ENCODE measurements at regions not wholly inside any gene's neighbourhood (a gene's known extent, or its start where the extent isn't known, plus 50 kb on each side); places are given as distances from the start of the nearest gene placed in this dataset.
"Not testable (repeated sequence)": the region's sequence is repeated elsewhere in the genome, so short reads cannot be mapped to it uniquely, and the experiment has no call there.

DNA sequence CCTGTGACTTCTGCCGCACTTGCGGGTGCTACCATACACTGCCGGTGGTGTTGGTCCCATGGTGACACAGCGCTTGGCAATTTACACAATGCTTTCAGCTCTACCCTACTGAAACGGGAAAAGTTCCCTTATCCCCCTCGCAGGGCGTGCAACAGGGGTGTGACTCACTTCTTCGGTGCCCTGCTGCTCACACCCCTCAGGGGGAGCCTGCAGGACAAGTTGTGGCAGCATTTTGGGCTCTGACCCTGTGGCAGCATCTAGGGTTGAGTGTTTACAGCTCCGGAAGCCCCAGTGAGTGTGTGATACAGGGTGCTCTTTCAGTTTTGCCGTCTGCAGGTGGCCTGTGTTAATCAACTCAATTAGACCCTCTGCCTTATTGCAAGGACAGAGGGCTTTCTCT, 324.7 kb upstream of the RGMA start:
- no peak for DNase-seq

DNA sequence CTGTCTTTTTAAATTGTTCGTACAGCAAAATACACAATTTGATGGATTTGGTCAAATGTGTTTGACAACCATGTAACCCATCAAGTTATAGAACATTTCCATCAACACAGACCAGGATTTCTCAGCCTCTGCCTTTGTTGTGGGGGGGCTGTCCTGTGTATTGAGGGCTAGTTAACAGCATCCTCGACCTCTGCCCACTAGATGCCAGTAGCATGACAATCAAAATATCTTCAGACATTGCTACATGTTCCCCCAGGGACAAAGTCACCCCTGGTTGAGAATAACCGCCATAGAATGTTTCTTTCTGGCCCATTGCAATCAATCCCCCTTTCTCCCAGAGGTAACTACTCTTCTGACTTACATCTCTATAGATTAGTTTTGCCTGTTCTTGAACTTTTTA, 310.1 kb upstream of the RGMA start:
- DNase-seq = peak; percentile 5

DNA sequence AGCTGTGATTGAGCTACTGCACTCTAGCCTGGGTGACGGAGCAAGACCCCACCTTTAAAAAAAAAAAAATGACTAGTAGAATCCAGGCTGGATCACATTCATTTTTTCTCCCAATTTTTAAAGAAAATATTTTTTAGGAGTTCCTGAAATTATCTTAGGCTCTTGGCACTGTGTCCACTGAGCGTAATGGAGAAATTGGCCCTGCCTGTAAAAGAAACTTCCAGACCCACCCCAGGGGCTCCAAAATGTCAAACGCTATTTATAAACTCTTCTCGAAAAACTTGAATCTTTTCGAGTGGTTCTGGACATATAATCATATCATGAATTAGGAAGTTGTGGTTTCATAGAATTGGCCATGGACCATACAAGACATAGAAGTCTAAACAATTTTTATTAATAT, 300.2 kb upstream of the RGMA start:
- DNase-seq = no peak

DNA sequence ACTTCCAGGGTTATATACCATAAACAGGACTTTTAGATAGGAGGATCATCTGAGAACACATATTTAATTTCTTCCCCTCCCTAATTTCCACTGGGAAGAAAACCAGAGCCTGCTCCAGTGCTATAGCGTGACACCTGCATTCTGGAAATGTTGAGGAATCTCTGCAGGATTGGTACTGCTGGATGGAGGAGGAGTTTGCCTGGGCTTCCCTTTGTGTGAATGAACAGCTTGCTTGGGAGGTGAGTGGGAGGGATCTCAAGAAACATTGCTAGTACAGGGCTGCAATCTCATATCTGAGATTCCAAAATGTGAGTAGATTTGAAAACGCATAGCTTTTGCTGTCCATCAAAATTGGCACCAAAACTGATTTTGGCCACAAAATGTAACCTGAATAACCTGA, 295.9 kb upstream of the RGMA start:
- DNase-seq = no peak

DNA sequence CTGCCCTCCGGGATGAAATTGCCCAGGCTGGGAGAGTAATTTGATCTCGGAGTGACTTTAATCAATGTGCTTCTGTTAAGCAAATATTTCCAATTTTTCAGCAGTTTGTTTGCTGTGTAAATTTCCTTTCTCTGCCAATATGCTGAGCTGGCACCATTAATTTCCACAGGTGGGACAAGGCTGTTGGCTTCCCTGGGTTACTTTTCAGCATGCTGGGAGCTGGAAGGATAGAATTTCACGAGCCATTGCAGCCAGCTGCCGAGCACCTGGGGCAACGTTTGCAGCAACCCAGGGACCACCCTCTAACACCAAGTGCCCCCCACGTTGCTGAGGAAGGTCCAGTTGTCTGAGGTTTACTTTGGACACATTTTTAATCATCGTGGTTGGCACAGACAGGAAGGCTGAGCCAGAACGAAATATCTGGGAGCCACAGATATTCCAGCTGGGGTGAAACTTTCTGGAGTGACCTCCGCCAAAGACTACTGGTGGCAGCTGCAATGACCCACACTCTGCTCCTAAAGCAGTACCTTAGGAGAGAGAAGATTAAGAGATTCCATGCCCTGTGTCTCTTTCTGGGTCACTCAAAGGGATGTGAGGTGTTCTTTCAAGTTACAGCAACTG, 293.3 kb upstream of the RGMA start:
- peak; percentile 72 for DNase-seq

DNA sequence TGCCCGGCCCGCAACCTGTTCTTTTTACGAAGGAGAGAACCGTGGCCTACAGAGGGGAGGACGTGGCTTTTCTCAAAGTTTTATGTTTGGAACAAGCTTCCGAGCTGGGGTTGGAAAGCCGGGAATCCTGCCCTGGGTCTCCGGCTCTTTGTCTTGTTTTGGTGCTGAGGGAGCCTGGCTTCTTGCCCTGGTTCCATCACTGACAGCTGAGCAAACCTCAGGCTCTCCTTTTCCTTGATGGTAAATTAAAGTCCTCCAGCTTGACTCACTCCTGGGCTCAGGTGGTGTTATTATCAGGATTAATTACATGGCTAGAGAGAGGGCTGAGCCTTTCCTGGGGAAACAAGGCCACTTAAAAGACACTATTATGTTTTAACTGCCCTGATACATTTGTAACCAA, 289.5 kb upstream of the RGMA start:
- peak; percentile 55 for DNase-seq

DNA sequence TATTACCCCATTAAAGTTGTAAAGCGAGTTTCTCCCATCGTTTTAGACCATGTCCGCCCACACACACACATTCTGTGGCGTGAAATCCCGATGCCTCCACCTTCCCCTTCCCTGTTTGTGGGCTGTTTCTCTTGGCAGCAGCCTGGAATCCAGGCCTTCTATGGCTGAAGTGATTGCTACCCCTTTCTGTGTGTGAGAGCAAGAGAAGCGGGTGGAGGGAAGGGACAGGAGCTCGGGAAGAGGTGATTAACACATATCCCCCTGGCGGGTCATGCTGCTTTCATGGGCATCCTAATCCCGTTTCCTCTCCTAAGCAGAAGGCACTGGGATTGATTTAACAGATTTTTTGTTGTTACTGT, 283.8 kb upstream of the RGMA start:
- DNase-seq = no peak

DNA sequence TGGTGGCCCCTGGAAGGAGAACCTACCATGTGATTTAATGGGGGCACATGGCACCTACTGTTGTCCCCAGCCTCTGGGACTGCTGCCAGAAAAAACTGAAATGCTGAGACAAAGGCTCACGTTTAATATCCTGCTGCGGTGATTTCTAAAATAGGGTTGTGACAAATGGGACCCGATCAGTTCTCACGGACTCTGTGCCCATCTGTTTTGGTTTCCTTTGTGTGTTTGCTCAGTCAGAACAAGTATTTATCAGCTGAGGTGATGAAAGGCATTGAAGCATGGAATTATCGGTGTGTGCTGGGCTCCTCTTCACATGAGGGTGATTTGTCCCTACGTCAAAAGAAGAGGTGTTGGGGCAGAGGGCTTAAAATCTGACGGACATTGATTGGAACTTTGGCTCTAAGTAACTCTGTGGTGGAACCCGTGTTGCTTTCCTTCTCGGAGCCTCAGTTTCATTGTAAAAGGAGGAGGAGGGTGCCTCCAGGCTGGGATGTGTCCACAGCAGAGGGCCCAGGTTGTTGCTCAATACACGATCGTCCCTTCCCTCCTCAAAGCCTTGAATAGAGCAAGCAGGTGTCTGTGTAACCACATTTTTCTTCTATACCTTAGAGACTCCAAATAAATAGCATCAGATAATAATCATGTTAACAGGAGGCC, 283.3 kb upstream of the RGMA start:
- DNase-seq = peak; percentile 47

DNA sequence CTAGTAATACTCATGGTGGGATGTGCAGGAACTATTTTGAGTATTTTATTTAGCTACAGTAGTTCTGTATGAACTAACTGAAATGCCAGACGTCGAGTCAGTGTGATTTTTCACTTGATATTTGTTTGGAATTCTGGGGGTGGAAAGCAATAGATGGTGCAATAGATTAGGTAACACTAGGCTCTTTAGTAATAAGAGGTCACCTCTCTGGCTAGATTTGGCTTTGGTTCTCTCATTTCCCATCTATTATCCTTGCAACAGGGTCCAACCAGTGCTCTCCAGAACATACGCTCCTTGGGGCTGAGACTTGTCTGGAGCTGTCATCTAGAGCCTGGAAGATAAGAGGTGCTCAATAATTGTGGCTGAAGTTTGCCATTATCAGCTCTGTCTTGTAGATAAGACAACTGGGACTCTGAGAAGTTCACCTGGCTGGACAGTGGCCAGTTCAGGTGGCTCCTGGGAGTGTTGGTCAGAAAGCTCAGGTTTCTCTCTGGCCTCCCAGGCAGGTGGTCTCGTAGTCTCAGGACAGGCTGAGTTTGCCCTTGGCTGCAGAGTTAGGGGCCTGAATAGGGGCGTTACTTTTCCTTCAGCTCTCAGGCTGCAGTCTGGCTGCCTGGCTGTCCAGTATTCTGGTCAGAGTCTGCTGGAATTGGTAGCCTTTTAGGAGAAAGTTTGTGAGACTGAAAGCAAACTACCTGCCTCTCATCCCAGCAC, 277.5 kb upstream of the RGMA start:
- DNase-seq = no peak

DNA sequence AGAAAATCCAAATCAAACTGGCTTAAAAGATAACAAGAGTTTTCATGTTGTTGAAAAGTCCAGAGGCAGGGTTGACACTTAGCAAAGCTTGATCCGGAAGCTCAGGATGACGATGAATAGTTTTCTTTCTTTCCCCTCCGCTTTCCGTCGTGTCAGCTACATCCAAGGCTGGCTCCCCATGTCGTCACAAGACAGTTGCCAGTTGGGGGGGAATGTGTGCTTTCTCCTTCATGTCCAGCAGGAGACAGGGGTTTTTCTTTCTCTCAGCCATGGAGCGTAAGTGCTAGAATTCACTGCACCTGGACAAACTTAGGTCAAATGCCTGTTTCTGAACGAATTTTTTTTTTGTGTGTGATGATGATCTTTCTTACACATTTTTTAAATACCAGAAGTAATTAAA, 273.8 kb upstream of the RGMA start:
- no peak for DNase-seq

DNA sequence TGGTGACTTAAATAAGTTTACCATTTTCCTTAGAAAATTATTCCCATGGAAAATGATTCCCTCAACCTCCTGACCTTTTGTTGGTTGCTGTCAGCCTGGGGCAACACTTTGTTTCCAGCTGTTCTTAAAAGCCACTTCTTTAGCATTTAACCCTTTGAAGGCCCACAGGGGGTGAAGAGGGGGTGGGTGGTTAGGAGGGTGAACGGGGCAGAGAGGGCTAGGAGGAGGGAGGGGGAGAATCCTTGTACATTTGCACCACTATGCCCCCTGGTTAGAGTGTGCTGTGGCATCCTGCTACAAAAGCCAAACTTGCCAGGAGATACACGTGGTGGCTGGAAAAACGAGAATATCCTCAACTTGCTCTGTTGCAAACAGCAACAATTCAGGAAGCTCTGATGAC, 273.2 kb upstream of the RGMA start:
- no peak for DNase-seq

DNA sequence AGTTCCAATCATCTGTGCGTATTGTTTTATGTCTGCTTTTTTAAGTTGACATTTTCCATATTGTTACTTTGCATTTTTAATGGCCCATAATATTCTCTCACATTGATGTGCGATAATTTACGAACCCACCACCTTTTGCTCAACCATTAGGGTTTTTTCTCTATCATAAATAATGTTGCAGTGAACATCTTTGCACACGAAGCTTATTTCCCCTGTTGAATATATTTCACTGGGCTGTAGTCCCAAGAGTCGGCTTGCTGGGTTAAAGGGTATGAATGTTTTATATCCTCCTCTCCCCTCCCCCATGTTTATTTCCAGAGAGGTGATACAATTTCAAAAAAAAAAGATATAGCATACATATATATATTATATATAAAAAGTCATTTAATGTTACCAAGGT, 272.7 kb upstream of the RGMA start:
- DNase-seq = no peak

DNA sequence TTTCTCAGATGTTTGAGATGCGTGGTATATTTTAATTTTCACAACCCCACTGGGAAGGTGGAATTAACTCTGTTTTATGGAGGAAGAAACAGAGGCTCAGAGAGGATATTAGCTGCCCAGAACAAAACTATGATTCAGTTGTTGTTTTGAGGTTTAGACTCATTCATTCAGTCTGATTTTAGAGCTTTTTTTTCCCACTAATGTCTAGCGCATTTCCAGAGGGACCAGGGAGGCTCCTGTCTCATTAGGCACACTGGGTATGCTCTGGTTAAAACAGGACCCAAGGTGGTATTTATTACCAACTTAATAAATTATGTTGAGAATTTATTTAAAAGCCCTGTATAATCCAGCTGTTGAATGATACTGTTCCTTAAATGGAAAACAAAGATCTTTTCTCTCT, 272.0 kb upstream of the RGMA start:
- no peak for DNase-seq

DNA sequence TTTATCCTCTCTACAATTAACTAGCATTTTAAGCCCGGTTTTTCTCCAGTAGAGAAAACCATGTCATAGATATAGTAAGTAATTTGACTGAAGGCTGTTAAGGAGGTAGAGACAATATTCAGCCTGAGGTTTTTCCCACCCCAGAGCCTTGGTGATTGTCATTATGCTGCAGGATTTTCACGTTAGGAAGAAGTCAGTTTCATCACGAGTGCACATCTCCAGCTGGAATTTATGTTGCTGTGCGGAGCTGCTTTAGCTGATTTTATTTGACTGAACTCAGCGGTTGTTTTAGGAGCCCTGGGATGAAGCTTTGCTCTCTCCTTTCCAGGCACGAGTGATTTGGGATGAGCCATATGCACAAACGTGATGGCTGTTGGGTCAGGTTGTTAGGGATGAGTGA, 271.3 kb upstream of the RGMA start:
- no peak for DNase-seq

DNA sequence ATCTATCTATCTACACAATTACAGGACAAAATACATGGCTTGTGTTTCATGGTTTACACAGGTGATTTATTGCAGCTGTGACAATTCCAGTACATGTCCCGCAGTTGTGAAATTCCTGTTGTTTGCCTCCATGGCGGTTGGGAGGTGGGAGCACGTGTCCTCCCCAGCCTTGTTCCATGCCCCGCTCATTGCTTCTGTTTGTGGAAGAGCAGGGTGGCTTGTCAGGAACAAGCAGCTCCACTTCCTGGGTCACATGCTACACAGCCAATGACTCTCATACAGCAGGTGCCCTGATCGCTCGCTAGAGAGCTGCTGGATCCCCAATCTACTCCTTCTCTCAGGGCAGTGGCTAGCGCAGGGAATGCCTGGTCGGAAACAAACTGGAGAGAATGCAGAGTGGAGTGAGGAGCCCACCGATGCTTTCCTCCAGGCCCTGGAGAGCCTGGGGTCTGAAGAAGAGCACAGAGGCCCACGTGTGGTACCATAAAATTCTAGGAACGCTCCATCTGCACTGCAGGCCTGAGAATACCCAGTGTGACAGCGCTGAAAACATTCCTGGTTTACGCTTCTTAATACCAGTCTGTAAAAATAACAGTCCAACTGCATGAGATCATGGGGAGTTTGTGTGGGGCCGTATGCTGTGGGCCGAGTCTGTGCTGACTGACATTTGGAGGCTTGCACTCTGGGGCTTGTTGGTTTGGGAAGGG, 270.6 kb upstream of the RGMA start:
- peak; percentile 52 for DNase-seq

DNA sequence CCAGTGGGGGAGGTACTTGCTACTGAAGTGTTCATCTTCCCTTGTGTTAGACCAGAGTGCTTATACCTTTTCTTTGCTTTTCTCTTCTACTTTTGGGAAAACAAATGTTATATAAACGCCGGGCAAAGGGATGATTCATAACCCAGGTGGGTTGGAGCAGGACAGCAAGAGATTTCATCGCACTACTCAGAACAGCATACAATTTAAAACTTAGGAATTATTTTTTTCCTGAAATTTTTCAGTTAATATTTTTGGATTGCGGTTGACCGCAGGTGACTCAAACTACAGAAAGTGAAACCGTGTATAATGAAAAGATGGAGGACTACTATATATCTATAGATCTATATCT, 270.0 kb upstream of the RGMA start:
- DNase-seq = no peak

DNA sequence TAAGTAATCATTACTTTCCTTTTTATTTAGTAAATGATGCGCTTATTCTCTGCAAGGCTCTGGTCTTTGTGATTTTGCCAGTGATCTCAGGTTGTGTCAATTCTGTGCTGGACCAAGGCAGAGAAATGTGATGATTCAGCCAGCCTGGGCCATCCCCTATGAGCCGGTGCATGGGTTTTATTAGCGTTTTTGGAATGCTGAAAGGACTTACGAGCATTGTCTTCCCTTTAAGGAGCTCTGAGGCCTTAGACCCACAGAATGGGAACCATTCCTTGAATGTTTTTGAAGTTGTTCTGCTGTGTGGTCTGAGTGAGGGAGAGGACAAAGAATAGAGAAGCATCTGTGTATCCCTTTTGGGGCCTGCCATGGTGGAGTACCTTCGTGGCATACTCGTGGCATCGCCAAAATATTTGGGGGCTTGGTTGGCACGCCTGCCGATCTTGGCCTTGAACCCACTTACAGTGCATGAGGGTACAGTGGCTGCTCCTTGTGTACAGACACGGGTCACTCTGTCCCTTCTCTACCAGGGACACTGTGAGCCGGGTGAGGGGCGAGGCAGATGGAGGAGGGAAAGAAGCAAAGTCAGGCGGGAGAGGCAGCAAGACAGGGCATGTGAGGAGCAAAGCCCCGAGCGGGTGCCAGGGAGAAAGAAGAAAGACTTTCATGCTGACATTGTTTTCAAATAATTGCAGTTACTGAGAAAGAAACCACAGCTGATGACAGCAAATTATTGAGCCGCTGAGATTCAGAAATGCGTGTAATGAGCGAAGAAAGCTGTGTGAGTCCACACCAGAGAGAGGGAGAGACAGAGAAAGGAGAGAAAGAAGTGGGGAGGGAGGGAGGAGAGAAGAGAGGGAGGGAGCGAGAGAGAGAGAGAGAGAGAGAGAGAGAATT, 269.4 kb upstream of the RGMA start:
- DNase-seq = no peak

DNA sequence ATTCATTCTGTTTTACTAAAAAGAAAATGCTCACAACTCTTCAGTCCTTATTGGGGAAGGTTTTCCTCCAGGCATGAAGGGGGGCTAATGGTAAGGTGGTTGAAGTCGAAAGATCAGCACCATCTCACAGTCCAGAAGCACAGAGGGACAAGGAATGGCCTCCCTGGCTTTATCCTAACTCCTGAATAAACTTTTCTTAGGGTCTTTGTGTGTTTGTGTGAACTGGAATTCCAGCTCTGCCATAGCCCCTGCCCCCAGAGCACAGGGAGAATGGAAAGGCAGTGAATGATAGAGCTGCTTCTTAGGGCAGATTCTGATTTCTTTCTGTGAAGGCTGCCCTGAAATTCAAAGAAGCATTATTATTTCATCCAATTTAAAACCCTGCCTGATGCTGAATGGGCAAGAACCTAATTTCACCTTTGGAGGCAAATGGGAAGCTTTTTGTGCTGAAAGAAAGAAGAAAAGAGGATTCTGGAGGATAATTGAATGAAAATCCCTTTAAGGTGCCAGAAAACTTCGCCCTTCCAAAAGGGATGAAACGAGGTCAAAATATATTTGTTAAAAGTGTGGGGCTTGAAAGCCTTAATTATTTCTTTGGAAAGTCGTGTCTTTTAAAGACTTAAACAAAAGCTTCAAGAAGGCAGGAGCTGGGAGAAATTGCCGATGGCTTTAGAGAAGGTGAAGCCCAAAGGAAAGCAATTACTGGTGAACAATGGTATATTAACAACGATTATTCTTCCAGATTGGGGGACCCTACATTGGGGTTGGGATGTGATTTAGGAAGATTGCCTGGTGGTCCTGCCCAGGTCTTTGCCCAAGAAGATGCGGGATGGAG, 259.9 kb upstream of the RGMA start:
- no peak for DNase-seq

DNA sequence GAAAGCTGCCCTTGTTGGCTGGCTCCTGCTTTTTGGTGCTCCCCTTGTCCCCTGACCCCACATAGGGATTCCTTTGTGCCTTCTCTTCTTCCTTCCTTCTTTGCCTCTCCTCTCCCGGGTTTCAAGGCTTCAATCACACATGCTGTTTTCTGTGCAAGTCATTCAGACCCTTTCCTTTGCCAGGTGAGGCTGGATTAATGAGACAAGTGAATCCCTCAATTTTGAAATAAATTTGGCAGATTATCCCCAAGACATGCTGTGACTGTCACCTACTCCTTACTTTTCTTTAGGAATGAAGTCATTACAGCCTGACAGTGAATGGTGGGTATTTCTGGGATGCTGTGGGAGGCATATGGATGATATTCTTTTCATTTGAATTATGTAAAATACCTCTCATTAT, 259.0 kb upstream of the RGMA start:
- no peak for DNase-seq

DNA sequence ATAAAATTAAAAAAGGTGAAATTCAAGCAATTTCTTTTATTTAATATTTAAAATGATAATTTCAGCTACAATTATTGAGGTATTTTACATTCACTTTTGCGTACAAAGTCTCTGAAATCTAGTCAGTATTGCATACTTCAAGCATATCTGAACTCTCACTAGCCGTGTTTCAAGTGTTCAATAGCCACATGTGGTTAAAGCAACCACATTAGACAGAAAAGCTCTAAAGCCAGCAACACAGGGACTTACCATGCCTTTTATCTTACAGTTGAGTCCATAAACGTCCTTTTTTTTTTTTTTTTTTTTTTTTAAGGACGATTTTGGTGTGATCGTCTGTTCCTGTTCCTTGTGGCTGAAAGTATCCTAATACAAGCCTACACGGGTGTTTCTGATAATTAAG, 257.0 kb upstream of the RGMA start:
- DNase-seq = no peak

DNA sequence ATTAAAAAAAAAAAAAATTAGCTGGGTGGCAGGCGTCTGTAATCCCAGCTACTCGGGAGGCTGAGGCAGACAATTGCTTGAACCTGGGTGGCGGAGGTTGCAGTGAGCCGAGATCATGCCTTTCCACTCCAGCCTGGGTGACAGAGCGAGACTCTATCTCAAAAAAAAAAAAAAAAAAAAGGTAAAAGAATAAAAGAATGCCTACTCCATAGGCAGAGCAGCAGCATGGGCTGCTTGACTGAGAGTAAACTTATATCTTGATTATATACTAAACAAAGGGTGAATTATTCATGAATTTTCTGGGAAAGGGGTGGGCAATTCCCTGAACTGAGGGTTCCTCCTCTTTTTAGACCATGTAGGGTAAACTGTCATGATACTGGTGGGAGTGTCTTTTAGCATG, 254.4 kb upstream of the RGMA start:
- not testable (repeated sequence) for DNase-seq

DNA sequence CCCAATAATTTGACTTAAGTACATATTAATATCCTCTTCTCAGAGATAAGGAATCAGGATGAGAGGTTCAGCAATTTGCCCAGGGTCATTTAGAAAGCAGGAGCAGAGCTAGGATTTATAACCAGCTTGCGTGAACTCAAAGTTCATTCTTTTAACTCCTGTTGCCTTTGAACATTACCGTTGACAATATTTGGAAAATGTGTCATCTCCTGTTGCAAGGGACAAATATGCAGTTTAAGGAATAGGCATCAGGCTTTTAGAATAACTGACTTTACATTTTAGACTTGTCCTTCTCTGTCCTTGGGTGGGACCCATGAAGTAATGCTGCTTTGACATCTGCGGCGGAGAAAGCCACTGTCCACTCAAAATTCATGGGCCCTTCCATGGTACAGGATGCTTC, 252.2 kb upstream of the RGMA start:
- DNase-seq = no peak

Measured in DMS53 (cell line).